Effector memory CD8-positive, alpha-beta T cell (primary cell): ENCODE measurements at regions not wholly inside any gene's neighbourhood (a gene's known extent, or its start where the extent isn't known, plus 50 kb on each side); places are given as distances from the start of the nearest gene placed in this dataset.

Experiments used
- ATAC-seq: fragments of 150-1000 bp; cut with Tn5 transposase; replicated peaks from 2 replicates; pipeline ENCODE4 v1.10.0; 2021; ENCODE audit warnings: mild to moderate bottlenecking, moderate library complexity
- DNase-seq, 3 experiments: peaks; one replicate each; pipeline ENCODE4 v3.0.0; 2021
- H3K27ac Mint-ChIP-seq, 2 donors: one replicate each; pipeline ENCODE4 v1.8.0; 2022; ENCODE audit warnings: mild to moderate bottlenecking in 2 of 2, mixed read lengths in 2 of 2, moderate library complexity in 2 of 2
- H3K27me3 Mint-ChIP-seq, 2 donors: one replicate each; pipeline ENCODE4 v1.8.0; 2022; ENCODE audit warnings: mixed read lengths in 2 of 2
- H3K36me3 Mint-ChIP-seq: one replicate; pipeline ENCODE4 v1.8.0; 2022; ENCODE audit warnings: mild to moderate bottlenecking, moderate library complexity, mixed read lengths; ENCODE audit not compliant: insufficient read depth
- H3K4me1 Mint-ChIP-seq, 2 donors: one replicate each; pipeline ENCODE4 v1.8.0; 2022; ENCODE audit warnings: low read depth in 2 of 2, mixed read lengths in 2 of 2
- H3K4me3 Mint-ChIP-seq, 2 donors: one replicate each; pipeline ENCODE4 v1.8.0; 2022; ENCODE audit warnings: mild to moderate bottlenecking in 2 of 2, mixed read lengths in 2 of 2, moderate library complexity in 2 of 2
- H3K9me3 Mint-ChIP-seq, 2 donors: one replicate each; pipeline ENCODE4 v1.8.0; 2022; ENCODE audit warnings: mixed read lengths in 2 of 2

DNA sequence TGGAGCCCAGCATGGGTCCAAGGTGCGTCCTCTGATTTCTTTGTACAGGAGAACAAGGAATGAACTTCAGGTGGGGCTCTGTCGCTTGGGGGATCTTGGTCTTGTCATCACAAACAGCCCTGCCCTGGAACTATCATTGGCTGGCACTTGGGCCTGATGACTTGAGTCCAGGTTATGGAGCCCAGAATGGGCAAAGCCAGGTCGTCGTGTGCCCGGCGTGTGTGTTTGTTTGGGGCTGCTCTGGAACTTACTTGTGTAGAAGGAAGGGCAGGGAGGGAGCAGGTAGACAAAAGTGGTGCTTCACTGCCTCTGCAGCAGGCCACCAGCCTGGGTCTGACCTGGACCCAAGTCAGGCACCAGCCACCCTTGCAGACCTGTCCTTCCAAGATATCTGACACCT, 306.3 kb upstream of the HS6ST1 start:
- DNase-seq (no peak), ATAC-seq (no peak)
- H3K36me3 Mint-ChIP-seq = peaks cover 6% of the 10 kb centered on the region
- H3K9me3 Mint-ChIP-seq = no peaks in the 10 kb centered on the region
- peaks cover 7 to 36% of the 10 kb centered on the region in 2 donors for H3K27me3 Mint-ChIP-seq
- no peak overlapping the region for H3K4me3 Mint-ChIP-seq
- H3K4me1 Mint-ChIP-seq = no peaks in the 10 kb centered on the region
- H3K27ac Mint-ChIP-seq = no peak overlapping the region

DNA sequence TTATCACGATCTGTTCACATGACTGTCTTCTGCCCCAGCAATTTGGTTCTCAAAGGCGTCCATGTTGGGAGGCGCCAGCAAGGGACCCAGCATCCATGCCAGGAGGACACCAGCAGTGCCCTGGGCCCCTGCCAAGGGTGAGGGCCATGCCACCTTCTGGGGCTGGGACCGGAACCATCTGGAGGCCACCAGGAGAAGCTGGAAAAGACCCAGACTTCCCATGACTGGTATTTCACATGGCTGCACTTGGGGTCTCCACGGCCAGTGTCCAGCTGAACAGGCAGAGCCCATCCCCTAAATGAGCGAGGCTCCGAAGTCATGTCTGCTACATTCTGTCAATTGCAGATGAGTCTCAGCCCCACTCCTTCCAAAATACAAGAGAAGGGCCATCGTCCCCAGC, 306.8 kb upstream of the HS6ST1 start:
- Mint-ChIP-seq H3K9me3 (no peaks in the 10 kb centered on the region), H3K27me3 (peaks cover 7 to 36% of the 10 kb centered on the region in 2 donors), H3K4me3 (no peak overlapping the region), H3K36me3 (peaks cover 6% of the 10 kb centered on the region), H3K27ac (no peak overlapping the region), H3K4me1 (no peaks in the 10 kb centered on the region)
- no peak for DNase-seq
- no peak for ATAC-seq

DNA sequence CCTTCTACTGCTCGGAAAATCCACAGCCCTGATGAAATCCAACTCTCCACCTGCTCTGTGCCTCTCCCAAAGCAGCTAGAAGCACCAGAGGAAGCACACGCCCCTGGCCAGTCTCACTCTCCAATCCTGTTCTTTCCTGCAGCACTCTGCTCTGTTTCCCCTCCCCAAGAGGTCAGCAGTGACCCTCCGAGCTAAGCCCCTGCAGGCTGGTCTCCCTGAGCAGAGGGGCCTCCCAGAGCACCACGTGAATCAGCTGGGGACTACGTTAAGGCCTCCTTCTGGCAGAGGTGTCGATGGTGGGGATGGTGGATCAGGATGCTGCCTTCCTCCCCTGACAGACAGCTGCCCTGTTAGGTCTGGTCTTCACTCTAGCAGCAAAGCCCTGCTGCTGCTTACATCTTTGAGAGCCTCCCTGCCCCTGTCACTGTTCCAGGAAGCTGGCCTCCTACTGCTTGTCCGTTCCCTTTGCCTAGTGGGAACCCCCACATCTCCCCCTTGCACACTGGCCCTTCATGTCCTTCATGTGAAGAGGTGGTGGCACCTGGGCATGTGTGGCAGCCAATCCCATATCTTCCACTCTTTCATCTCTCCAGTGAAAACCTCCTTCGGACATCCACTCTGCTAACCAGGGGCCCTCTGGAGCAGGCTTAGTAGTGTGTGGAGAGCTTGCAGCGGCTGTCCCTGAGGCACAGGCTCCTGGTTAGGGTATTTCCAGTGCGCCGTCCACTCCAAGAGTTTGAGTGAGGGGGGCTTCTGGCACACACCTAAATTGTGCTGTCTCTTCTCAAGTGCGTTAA, 307.5 kb upstream of the HS6ST1 start:
- DNase-seq (no peak), ATAC-seq (no peak)
- H3K27ac Mint-ChIP-seq = no peak overlapping the region
- H3K4me1 Mint-ChIP-seq = no peaks in the 10 kb centered on the region
- H3K27me3 Mint-ChIP-seq = peaks cover 7 to 35% of the 10 kb centered on the region in 2 donors
- peaks cover 6% of the 10 kb centered on the region for H3K36me3 Mint-ChIP-seq
- no peak overlapping the region for H3K4me3 Mint-ChIP-seq
- H3K9me3 Mint-ChIP-seq = no peaks in the 10 kb centered on the region

DNA sequence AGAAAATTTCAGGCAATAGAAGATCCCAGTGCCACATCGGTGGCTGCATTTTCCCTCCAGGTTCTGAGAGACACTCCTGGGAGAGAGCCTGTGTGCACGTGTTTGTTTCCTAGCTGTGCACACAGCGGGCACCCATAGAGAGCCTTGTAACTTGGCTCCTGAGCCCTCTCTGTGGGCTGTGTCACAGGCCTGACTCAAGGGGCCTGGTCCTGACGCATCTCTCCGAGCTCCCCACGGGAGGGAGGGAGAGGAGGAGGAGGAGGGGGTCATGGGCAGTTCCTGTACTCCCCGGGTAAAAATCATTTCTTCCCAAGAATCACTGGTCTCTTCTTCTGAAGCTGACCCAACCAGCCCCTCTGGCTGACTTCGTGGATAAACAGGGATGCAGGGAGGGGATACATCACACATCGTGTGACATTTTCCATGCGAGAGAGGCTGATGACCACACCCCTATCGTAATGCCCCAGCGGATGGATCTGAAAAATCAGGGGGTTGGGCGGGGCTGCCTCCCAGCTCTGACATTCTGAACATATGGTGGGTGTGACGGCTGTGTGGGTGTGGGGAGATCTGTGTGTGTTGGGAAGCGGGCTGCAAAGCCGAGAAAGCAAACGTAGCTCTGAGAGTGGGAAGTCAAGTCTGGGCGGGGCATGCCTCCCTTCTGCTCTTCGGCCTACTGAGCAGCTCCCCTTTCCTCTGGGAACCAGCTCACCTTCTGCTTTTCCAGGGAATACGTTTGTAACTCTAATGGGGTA, 308.3 kb upstream of the HS6ST1 start:
- Mint-ChIP-seq H3K27ac (no peak overlapping the region), H3K9me3 (no peaks in the 10 kb centered on the region), H3K27me3 (peaks cover 9 to 41% of the 10 kb centered on the region in 2 donors), H3K36me3 (peaks cover 6% of the 10 kb centered on the region), H3K4me3 (no peak overlapping the region), H3K4me1 (no peaks in the 10 kb centered on the region)
- no peak for DNase-seq
- ATAC-seq = no peak

DNA sequence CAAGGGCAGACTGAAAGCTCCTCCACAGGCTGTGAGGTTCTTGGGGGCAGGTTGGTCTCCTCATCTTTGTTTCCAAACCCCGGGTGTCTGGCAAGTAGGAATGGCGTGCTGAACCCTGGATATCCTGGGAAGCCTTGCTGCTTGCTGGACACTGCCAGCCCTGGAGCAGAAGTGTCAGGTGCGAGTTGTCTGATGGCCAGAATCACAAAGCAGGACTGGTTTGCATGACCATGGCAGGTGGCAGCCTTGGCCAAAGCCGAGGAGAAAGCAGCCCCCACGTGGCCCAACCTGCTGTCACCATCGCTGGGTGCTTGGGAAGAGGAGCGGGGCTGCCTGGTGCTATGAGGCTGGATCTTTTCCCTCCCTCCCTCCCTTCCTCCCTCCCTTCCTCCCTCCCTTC, 309.5 kb upstream of the HS6ST1 start:
- Mint-ChIP-seq H3K4me1 (no peaks in the 10 kb centered on the region), H3K4me3 (no peak overlapping the region), H3K27me3 (peaks cover 18 to 42% of the 10 kb centered on the region in 2 donors), H3K27ac (no peak overlapping the region), H3K9me3 (no peaks in the 10 kb centered on the region), H3K36me3 (peaks cover 6% of the 10 kb centered on the region)
- ATAC-seq (no peak), DNase-seq (no peak)

DNA sequence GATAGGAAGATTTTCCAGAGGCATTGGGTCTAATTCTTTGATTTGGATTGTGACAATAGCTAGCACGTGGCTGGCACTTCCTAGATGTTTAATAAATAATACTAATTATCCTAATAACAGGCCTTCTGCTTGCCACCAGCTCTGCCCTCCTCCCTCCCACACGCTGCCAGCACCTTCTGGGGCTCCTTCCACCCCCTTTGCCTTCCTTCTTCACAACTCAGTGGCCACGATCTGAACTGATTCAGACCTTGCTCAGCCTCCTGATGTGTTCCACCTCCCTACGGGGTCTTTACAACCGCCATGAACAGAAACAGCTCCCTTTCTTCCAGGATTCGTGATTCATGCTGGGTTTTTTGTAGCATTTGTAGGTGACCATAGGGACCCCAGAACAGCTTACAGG, 310.3 kb upstream of the HS6ST1 start:
- Mint-ChIP-seq H3K4me1 (no peaks in the 10 kb centered on the region), H3K27me3 (peaks cover 18 to 37% of the 10 kb centered on the region in 2 donors), H3K36me3 (peaks cover 6% of the 10 kb centered on the region), H3K4me3 (no peak overlapping the region), H3K9me3 (no peaks in the 10 kb centered on the region), H3K27ac (no peak overlapping the region)
- ATAC-seq = no peak
- no peak for DNase-seq

DNA sequence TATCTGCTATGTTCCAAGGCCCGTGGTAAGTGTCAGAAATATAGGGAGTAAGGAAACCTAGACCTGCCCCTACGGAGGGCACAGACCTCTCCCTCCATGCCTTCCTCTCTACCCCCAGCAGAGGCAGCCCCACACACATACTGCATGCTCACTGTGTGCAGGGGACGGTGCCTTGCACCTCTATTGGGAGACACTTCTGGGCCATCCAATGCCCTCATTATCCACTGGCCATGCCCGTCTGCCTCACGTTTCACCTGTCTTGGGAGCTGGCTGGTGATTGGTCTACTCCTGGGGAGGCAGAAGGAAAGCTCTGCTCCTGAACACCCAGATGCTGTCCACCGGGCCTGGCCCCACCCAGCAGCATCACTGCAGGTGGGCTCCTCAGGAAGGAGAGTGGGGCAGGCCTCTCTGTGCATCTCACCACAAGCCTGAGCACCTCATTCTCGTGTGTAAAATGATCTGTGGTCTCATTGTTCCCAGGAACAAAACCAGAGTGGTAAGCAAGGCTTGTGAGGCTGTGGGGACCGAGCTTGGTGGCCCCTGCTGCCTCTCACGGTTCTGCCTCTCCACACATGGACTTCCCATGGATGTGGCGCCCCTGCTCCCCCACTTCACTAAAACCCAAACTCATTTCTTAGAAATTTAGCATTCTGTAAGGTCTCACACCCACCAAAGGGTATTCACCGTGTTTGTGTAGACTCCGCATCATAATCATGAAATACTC, 312.5 kb upstream of the HS6ST1 start:
- H3K27me3 Mint-ChIP-seq = peaks cover 16 to 33% of the 10 kb centered on the region in 2 donors
- H3K9me3 Mint-ChIP-seq = no peaks in the 10 kb centered on the region
- H3K27ac Mint-ChIP-seq = no peak overlapping the region
- no peak for DNase-seq
- ATAC-seq = no peak
- no peaks in the 10 kb centered on the region for H3K4me1 Mint-ChIP-seq
- H3K4me3 Mint-ChIP-seq = no peak overlapping the region
- no peaks in the 10 kb centered on the region for H3K36me3 Mint-ChIP-seq

DNA sequence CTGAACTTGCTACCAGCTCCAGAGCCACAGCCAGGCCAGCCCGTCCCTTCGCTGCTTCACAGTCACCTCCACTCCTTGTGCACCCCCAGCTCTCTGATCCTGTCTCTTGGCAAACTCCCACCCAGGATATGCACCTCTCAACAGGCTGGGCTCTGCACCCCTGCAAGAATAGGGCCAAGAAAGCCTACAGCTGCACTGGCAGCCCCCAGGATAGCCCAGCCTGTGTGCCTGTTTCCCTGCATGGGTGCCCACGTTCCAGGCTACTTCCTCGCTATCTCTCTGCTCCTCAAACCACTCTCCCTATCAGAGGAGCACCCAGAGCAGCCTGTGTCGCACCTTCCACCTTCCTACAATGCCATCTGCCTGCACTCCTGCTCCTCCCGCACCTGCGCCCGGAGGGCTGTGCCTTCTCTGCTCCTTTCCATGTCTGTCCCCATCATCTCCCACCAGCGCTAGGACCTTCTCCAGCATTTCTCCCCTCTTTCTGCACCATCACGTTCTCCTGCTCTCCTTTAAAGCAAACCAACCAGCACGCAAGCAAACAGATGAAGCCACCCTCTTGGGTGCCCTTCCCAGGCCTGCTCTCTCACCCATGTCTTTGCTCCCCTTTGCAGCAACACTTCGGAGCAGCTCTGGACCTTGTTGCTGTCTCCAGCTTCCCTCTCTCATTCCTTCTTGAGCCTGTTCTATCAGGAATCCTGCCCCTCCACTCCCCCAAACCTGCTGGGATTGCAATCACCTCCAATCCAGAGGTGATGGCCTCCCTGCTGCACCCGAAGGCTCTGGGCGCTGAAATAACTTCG, 313.2 kb upstream of the HS6ST1 start:
- Mint-ChIP-seq H3K9me3 (no peaks in the 10 kb centered on the region), H3K4me3 (no peak overlapping the region), H3K36me3 (no peaks in the 10 kb centered on the region), H3K4me1 (no peaks in the 10 kb centered on the region), H3K27ac (no peak overlapping the region), H3K27me3 (peaks cover 18 to 33% of the 10 kb centered on the region in 2 donors)
- no peak for DNase-seq
- ATAC-seq = no peak

DNA sequence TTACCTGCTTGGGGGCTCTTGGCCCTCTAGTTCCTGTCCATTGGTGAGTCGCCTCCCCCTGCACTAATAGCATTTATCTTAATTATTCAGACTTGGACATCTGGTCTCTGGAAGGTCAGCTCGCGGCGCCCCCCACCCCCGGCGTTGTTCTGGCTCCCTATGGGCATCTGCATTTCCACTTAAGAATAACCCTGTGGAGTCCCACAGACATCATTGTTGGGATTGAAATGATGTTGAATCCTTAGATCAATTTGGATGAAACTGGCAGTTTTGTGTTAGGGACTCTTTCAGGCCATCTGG, 313.8 kb upstream of the HS6ST1 start:
- Mint-ChIP-seq H3K9me3 (no peaks in the 10 kb centered on the region), H3K27ac (no peak overlapping the region), H3K4me1 (no peaks in the 10 kb centered on the region), H3K27me3 (peaks cover 20 to 37% of the 10 kb centered on the region in 2 donors), H3K36me3 (no peaks in the 10 kb centered on the region), H3K4me3 (no peak overlapping the region)
- ATAC-seq = no peak
- no peak for DNase-seq

DNA sequence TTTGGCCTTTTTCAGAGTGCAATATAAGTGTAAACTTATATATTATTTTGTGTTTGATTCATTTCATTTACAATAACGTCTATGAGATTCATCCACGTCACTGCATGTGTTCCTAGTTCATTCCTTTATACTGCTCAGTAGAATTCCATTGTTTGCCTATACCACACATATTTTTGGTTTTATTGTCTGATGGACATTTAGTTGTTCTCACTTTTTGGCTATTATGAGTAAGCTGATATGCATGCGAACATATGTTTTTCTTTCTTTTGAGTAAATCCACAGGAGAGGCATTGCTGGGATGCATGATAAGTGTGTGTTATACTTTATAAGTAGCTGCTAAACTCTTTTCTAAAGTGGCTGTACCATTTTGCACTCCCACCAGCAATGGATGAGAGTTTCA, 314.8 kb upstream of the HS6ST1 start:
- Mint-ChIP-seq H3K4me1 (no peaks in the 10 kb centered on the region), H3K27me3 (peaks cover 25 to 48% of the 10 kb centered on the region in 2 donors), H3K9me3 (no peaks in the 10 kb centered on the region), H3K36me3 (no peaks in the 10 kb centered on the region), H3K4me3 (no peak overlapping the region), H3K27ac (no peak overlapping the region)
- DNase-seq (no peak), ATAC-seq (no peak)

DNA sequence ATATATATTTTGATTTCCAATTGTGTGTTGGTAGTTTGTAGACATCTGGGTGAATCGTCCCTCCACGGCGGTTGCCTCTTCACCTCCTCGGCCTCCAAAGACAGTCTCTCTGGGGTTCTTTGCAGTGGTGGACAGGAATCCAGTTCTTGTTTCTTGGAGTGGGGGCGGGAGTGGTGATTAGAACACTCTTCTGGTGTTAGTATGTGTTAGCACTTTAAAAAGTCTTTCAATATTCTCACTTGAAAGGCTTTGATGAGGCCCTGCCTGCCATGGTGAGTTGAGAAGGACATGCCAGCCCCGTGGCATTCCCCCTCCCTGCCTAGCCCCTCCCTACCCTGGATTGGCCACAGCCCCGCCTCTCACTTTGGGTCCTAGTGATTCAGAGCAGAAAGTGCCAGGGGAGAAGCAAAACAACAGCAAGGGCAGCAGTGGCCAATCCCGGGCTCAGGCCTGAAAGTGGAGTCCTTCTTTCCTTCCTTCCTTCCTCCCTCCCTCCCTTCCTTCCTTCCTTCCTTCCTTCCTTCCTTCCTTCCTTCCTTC, 316.8 kb upstream of the HS6ST1 start:
- H3K4me1 Mint-ChIP-seq = no peaks in the 10 kb centered on the region
- peaks cover 34 to 60% of the 10 kb centered on the region in 2 donors for H3K27me3 Mint-ChIP-seq
- ATAC-seq = no peak
- no peaks in the 10 kb centered on the region for H3K9me3 Mint-ChIP-seq
- no peak for DNase-seq
- no peak overlapping the region for H3K27ac Mint-ChIP-seq
- H3K36me3 Mint-ChIP-seq = no peaks in the 10 kb centered on the region
- H3K4me3 Mint-ChIP-seq = no peak overlapping the region

DNA sequence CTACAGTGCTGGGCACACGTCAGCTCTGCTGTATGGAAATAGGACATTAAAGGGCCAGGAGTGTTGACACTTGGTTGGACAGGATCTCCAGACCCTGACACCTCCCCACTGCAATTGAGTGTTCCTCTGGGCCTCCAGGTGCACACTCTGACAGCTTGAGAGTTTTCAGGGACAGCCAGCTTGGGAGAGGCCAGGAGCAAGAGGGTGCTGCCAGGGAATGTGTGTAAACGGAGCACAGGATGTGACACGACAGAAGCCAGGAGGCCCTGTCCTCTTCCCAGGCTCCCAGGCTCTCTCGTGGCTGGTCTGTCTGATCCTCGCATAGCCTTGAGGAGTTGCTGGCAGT, 318.1 kb upstream of the HS6ST1 start:
- ATAC-seq = no peak
- peaks cover 32 to 58% of the 10 kb centered on the region in 2 donors for H3K27me3 Mint-ChIP-seq
- H3K4me3 Mint-ChIP-seq = no peak overlapping the region

DNA sequence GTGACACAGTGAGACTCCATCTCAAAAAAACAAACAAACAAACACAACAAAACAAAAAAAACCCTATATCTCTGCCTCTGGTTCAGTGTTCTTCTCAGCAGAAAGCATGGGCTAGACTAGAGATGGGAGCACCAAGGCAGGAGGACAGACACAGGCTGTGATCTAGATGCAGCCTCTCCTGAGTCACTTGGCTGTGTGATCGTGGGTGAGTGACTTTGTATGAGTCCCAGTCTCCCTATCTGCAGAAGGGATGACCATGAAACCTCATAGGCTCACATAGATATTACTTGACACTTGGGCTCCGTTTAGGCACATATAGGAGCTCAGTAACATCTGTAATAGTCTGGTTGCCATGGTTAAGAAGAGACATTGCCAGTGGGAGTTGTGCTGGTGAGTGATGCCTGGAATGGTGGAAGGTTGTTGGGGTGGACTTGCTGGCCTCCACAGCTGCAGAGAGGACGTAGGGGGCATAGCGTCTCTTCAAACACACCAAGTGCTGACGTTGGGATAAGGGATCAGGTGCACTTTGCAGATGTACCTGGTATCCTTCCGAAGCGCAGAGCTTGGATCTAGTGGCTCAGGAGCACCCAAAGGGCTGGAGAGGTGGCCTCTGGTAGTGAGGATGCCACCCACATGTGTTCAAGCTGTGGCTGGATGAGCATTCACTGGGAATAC, 318.9 kb upstream of the HS6ST1 start:
- ATAC-seq (no peak), DNase-seq (no peak)
- Mint-ChIP-seq H3K9me3 (no peaks in the 10 kb centered on the region), H3K27me3 (peaks cover 24 to 51% of the 10 kb centered on the region in 2 donors), H3K4me3 (no peak overlapping the region), H3K36me3 (no peaks in the 10 kb centered on the region), H3K4me1 (no peaks in the 10 kb centered on the region), H3K27ac (no peak overlapping the region)

More for the DNA sequence above, 318.1 kb upstream of the HS6ST1 start:
- Mint-ChIP-seq H3K27ac (no peak overlapping the region), H3K9me3 (no peaks in the 10 kb centered on the region), H3K4me1 (no peaks in the 10 kb centered on the region), H3K36me3 (no peaks in the 10 kb centered on the region)
- DNase-seq = no peak
